Epithelial cell of proximal tubule (primary cell): ENCODE measurements at regions not wholly inside any gene's neighbourhood (a gene's known extent, or its start where the extent isn't known, plus 50 kb on each side); places are given as distances from the start of the nearest gene placed in this dataset.

Source experiments
- DNase-seq: peaks from one replicate; pipeline ENCODE4 v3.0.0-alpha.2; 2011; ENCODE audit warnings: low read depth
- H3K4me3 ChIP-seq: 2 replicates; pipeline ENCODE4 v1.5.1; 2011; ENCODE audit warnings: low read depth, mild to moderate bottlenecking, low read length
- CTCF ChIP-seq: conservative IDR thresholded peaks from 2 replicates; pipeline ENCODE4 v1.5.1; 2012; ENCODE audit warnings: low read depth, mild to moderate bottlenecking, low read length

- no peak for DNase-seq
- H3K4me3 ChIP-seq = no peak overlapping the region
- TF ChIP-seq CTCF = no peak
Observed at GRCh38 chr10:121294630-121295029, 303.6 kb downstream of the FGFR2 start.

- TF ChIP-seq CTCF = no peak
- H3K4me3 ChIP-seq = no peak overlapping the region
- DNase-seq = no peak
Observed at GRCh38 chr10:121296378-121296777, 301.9 kb downstream of the FGFR2 start.

DNA sequence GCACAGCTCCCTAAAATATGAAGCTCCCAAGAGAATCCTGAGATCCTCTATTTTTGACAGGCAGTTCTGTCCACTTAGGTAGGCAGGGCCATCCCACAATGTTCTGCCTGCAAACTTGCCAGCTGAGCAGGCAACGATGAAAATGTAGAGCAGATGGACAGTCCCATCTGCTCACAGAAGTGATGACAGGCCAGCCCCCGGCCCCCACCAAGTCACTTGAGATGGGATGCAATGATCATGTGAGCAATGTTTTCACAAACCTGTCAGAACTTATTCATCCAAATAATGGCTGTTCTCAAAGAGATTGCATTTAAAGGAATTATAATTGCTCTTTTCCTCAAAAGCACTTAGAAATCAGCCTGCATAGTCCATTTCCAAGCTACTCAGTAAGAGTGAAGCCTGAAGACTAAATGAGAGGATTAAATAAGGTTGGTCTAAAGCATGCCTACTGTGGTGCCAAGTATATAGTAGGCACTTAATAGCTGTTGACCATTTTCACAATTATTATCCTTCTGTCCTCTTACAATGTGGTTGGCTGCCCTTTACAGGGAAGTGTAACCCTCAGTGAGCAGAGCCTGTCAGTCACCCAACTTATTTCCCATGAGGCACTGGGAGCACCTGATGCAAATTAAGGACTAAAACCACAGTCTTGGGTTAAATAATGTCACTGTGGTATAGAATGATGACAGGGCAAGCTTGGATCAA is 301.2 kb downstream of the FGFR2 start:
- no peak overlapping the region for H3K4me3 ChIP-seq
- no peak for DNase-seq
- TF ChIP-seq CTCF = no peak

DNA sequence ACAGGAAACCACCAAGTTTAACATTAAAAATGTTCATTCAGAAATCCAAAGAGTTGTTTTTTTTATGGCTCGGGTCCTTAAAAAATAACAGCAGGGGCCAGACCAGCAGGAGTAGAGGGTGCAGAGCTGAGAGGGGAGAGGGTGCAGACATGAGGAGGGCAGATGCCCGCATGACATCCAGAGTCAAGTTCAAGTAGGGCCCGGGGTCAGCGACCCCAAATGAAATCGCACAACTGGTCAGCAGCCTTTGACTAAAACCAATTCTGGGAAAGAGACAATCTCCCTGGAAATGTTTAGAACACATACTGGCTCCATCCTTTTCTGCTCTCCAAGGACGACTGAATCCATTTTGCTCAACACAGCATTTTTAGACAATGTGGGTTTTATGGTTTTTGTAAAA is 297.5 kb downstream of the FGFR2 start:
- DNase-seq = no peak
- no peak overlapping the region for H3K4me3 ChIP-seq
- no peak for TF ChIP-seq CTCF

- no peak overlapping the region for H3K4me3 ChIP-seq
- DNase-seq = no peak
- TF ChIP-seq CTCF = no peak
Observed at GRCh38 chr10:121302541-121303180, 295.6 kb downstream of the FGFR2 start.

GRCh38 chr10:121303287-121303890 is 294.9 kb downstream of the FGFR2 start:
- DNase-seq = no peak
- H3K4me3 ChIP-seq = no peak overlapping the region
- TF ChIP-seq CTCF = no peak

DNA sequence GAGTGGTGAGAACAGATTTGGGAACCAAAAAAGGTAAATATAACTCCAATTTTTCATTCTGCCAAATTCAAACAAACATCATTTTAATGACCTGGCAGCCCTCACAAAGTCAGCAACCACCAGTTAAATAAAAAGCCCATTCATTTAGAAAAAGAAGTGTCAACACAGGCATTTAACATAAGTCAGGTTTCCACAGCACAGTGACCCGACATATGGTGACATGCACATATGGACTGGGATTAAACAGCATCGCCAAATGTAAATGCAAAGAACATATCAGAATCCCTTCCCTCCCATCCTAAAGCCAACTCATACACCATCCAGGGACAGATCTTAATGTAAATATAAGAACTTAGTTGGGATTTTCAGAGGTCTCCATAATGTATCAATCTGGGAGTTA is 293.2 kb downstream of the FGFR2 start:
- no peak for DNase-seq
- TF ChIP-seq CTCF = no peak
- no peak overlapping the region for H3K4me3 ChIP-seq
